ENCODE measurements at regions not wholly inside any gene's neighbourhood (a gene's known extent, or its start where the extent isn't known, plus 50 kb on each side); places are given as distances from the start of the nearest gene placed in this dataset.

- in situ Hi-C loops (cut with MboI; ENCODE audit: low pct_unique_long_range_greater_than_20kb, low sequenced_read_pairs): no loop called here
- no peak for DNase-seq
Observed at GRCh38 chr3:182108371-182108770, 396.6 kb downstream of the SOX2 start.

GRCh38 chr3:182111967-182112366 lies 400.2 kb downstream of the SOX2 start:
- no peak for DNase-seq
- in situ Hi-C loops (cut with MboI; ENCODE audit: low pct_unique_long_range_greater_than_20kb, low sequenced_read_pairs): no loop called here

GRCh38 chr3:182115328-182116015 lies 403.7 kb downstream of the SOX2 start:
- in situ Hi-C loops (cut with MboI; ENCODE audit: low pct_unique_long_range_greater_than_20kb, low sequenced_read_pairs): no loop called here
- no peak for DNase-seq

- no peak for DNase-seq
- in situ Hi-C loops (cut with MboI; ENCODE audit: low pct_unique_long_range_greater_than_20kb, low sequenced_read_pairs): no loop called here
Observed at GRCh38 chr3:182116386-182116785, 404.7 kb downstream of the SOX2 start.

GRCh38 chr3:182117131-182117530 lies 405.4 kb downstream of the SOX2 start:
- no peak for DNase-seq
- in situ Hi-C loops (cut with MboI; ENCODE audit: low pct_unique_long_range_greater_than_20kb, low sequenced_read_pairs): no loop called here

- in situ Hi-C loops (cut with MboI; ENCODE audit: low pct_unique_long_range_greater_than_20kb, low sequenced_read_pairs): no loop called here
- no peak for DNase-seq
Observed at GRCh38 chr3:182117583-182117982, 405.9 kb downstream of the SOX2 start.

GRCh38 chr3:182118066-182118465 lies 406.3 kb downstream of the SOX2 start:
- in situ Hi-C loops (cut with MboI; ENCODE audit: low pct_unique_long_range_greater_than_20kb, low sequenced_read_pairs): no loop called here
- no peak for DNase-seq

- no peak for DNase-seq
- in situ Hi-C loops (cut with MboI; ENCODE audit: low pct_unique_long_range_greater_than_20kb, low sequenced_read_pairs): no loop called here
Observed at GRCh38 chr3:182121401-182121800, 409.7 kb downstream of the SOX2 start.

GRCh38 chr3:182122779-182123178 lies 411.1 kb downstream of the SOX2 start:
- in situ Hi-C loops (cut with MboI; ENCODE audit: low pct_unique_long_range_greater_than_20kb, low sequenced_read_pairs): no loop called here
- DNase-seq: no peak

- DNase-seq: no peak
- in situ Hi-C loops (cut with MboI; ENCODE audit: low pct_unique_long_range_greater_than_20kb, low sequenced_read_pairs): no loop called here
Observed at GRCh38 chr3:182124187-182124586, 412.5 kb downstream of the SOX2 start.

- no peak for DNase-seq
- in situ Hi-C loops (cut with MboI; ENCODE audit: low pct_unique_long_range_greater_than_20kb, low sequenced_read_pairs): no loop called here
Observed at GRCh38 chr3:182124716-182125115, 413.0 kb downstream of the SOX2 start.

GRCh38 chr3:182129740-182130139 lies 418.0 kb downstream of the SOX2 start:
- DNase-seq: no peak
- in situ Hi-C loops (cut with MboI; ENCODE audit: low pct_unique_long_range_greater_than_20kb, low sequenced_read_pairs): no loop called here

GRCh38 chr3:182133752-182134151 lies 422.0 kb downstream of the SOX2 start:
- no peak for DNase-seq
- in situ Hi-C loops (cut with MboI; ENCODE audit: low pct_unique_long_range_greater_than_20kb, low sequenced_read_pairs): no loop called here

GRCh38 chr3:182135056-182135455 lies 423.3 kb downstream of the SOX2 start:
- in situ Hi-C loops (cut with MboI; ENCODE audit: low pct_unique_long_range_greater_than_20kb, low sequenced_read_pairs): no loop called here

GRCh38 chr3:182136008-182136910 lies 424.5 kb downstream of the SOX2 start:
- in situ Hi-C loops (cut with MboI; ENCODE audit: low pct_unique_long_range_greater_than_20kb, low sequenced_read_pairs): no loop called here
- DNase-seq: no peak

More at GRCh38 chr3:182135056-182135455, 423.3 kb downstream of the SOX2 start:
- DNase-seq: no peak

GRCh38 chr3:182138393-182138792 lies 426.7 kb downstream of the SOX2 start:
- DNase-seq: no peak
- in situ Hi-C loops (cut with MboI; ENCODE audit: low pct_unique_long_range_greater_than_20kb, low sequenced_read_pairs): no loop called here

GRCh38 chr3:182139627-182140357 lies 428.1 kb downstream of the SOX2 start:
- in situ Hi-C loops (cut with MboI; ENCODE audit: low pct_unique_long_range_greater_than_20kb, low sequenced_read_pairs): no loop called here

GRCh38 chr3:182142928-182143327 lies 431.2 kb downstream of the SOX2 start:
- no peak for DNase-seq

More at GRCh38 chr3:182139627-182140357, 428.1 kb downstream of the SOX2 start:
- no peak for DNase-seq

GRCh38 chr3:182143903-182144302 lies 432.2 kb downstream of the SOX2 start:
- in situ Hi-C loops (cut with MboI; ENCODE audit: low pct_unique_long_range_greater_than_20kb, low sequenced_read_pairs): no loop called here
- no peak for DNase-seq

More at GRCh38 chr3:182142928-182143327, 431.2 kb downstream of the SOX2 start:
- in situ Hi-C loops (cut with MboI; ENCODE audit: low pct_unique_long_range_greater_than_20kb, low sequenced_read_pairs): no loop called here

- in situ Hi-C loops (cut with MboI; ENCODE audit: low pct_unique_long_range_greater_than_20kb, low sequenced_read_pairs): no loop called here
- DNase-seq: no peak
Observed at GRCh38 chr3:182148360-182148759, 436.6 kb downstream of the SOX2 start.

Measured in KBM-7 (cell line).